GM18519 (cell line): ENCODE measurements at regions not wholly inside any gene's neighbourhood (a gene's known extent, or its start where the extent isn't known, plus 50 kb on each side); places are given as distances from the start of the nearest gene placed in this dataset.

ENCODE experiments used
- ATAC-seq: cut with Tn5 transposase; IDR thresholded peaks from one replicate; pipeline ENCODE4 v1.9.1; 2021; ENCODE audit warnings: mild to moderate bottlenecking, moderate library complexity; ENCODE audit not compliant: unreplicated experiment, low FRiP score

DNA sequence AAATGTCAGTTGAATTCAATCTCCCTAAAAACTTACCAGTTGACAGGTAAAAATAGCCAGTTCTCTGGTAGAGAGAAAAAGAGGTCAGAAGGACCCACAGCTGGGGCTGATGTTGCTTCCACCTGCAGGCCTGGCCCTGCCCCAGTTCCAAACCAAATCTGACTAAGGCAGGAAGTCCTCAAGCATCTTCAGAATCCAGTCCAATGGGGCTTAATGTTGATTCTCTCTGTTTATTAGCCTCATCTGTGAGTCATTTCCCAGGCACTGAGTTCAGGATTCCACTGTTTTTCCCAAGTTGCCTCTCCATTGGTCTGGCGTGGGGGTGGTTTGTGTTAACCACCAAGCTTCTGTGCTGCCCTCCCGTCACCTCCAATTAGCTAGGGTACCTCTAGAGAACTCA is 601.8 kb downstream of the INSC start:
- no peak for ATAC-seq

DNA sequence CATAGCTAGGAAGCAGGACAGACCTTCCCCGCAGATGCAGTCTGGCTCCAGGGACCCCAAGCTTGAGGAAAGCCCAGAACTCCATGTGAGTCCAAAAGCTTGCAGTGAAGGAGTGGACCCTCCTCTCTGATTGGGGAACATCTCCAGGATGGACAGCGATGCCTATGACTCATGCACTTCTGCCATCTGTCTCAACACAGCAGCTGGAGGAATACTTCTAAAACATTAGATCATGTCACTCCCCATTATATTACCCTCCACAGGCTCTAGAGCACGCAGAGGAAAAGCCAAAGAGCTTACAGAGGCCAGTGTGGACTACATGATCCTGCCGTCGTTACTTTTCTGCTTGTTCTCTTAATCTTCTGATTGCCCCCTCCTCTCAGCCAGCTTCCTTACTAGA is 605.7 kb downstream of the INSC start:
- no peak for ATAC-seq

- no peak for ATAC-seq
These were observed 609.2 kb downstream of the INSC start for GRCh38 chr11:15723966-15724365.

DNA sequence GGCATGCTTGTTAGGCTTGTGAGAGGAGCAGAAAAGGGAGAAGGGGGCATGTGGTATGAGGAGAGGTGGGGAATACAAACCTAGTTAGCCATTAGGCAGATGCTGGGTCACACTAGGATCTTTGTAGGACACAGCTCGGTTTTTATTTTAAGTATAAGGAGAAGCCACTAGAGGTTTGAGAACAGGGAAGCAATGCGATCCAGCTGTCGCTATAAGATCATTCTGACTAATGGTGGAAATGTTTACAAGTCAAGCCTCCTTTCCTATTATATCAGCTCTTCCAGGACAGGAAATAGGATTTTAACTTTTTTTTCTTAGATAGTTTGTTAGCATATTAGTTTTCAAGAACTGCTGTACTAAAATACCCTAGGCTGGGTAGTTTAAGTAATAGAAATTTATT is 609.9 kb downstream of the INSC start:
- no peak for ATAC-seq

DNA sequence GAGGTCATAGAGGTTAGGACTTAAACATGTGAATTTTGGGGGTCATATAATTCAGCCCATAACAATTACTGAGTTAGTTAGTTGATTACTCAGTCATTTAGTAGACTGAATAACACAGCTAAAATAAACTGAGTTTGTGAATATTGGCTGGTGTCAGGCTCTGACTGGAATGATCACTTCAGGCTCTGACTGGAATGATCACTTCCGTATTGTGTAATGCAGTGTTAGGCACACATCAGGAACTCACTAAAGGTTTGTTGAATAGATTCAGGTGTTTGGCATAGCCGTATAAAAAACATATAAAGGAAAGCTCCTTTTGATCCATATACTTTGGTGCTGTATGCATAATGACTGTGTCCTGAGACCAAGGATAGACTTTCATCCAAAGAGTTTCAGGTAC is 610.5 kb downstream of the INSC start:
- no peak for ATAC-seq

DNA sequence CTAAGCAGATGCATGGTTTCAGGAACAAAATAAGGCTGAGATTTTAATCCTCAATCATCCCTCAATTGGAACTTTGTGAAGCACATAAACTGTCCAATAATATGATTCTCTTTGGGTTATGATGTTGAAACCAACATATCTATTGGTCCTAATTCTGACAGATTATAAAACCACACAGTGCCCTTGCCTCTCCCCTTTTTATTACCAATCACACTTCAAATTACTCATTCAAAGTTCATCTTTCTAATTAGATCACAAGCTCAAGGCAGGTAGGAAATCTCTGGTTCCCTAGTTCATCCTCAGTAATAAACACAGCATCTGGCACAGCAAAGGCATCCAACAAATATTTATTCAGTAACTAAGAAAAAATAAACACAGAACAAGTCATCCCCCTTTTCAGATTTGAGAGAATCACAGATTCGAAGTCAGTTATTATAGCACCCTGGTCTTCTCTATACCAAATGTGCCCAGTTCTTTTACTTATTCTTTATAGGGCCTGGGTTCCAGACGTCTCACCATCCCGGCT is 611.6 kb downstream of the INSC start:
- no peak for ATAC-seq

DNA sequence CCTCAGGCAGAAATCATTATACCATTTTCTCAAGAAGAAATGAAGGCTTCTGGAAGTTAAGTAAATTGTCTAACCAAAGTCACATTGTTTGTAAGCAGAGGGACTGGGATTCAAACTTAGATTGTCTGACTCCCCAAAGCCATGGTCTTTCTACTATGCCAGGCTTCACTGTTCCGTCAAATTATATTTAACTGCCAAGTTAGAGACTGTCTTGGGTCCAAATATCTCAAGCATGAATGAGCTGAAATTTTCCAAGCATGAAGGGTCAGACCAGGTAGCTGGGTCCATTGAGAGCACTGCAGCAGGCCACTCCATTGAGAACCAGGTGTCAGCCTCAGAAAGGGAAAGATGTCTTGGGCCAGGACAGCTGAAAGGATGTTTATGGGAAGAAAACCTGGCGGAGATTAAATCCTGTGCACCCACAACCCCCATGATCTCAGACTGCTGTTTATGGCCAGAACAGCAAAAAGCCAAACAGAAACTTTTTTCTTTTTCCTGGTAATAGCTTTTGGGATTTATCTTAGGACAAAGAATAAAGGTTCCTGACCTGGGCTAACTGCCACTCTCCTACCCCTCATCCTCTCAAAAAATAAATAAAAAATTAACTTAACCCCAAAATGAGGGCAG is 612.3 kb downstream of the INSC start:
- no peak for ATAC-seq

DNA sequence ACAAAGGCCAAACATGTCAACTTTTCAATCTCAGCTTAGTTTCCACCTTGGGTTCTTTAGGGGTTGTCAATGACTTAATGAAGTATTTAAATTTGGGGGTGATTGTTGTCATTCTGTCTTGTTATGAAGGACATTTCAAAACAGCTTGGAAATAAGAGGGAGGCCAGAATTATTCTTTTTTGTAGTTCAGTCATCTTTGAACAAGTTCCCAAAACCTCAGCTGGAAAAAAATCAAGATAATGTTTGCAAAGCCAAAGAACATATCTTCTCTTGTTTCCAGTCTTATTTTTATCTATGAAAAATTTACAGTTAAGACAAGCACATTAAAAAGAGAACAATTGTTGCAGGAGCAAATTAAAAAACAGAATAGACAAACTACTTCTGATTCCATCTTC is 612.8 kb downstream of the INSC start:
- no peak for ATAC-seq

- ATAC-seq, result no peak
These were observed 613.5 kb downstream of the INSC start for GRCh38 chr11:15728207-15728606.

DNA sequence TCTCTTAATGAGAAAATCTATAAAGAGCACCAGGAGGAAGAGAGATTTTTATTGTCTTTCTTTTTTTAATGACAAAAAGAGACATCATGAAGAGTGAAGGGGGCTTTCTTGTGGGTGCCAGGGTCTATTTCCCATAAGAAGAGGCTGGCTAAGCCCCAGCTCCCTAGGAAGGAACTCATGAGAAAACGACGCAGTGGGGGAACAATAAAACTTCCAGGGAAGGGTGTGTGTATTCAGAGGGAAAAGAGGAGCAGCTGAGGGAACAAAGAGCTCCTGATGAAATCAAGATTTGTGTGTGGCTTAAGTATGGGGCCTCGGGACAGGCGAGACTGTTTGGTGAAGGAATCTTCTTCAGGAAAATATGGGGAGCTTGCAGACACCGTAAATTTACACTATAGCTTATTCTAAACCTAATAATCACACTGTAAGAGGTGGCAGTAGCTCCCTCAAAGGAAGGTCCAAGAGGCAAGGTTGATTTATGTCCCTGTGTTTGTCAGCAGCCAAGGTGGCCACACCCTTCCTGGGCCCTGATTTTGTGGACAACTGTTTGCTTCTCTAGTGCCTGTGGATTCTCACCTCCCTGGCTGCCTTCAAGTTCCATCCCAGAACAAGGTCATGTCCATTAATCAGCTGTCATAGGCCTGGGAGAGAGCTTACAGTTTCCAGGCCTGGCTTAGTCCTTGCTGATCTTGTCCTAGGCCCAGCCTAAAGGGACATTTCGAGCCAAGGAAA is 615.7 kb downstream of the INSC start:
- ATAC-seq, result no peak

DNA sequence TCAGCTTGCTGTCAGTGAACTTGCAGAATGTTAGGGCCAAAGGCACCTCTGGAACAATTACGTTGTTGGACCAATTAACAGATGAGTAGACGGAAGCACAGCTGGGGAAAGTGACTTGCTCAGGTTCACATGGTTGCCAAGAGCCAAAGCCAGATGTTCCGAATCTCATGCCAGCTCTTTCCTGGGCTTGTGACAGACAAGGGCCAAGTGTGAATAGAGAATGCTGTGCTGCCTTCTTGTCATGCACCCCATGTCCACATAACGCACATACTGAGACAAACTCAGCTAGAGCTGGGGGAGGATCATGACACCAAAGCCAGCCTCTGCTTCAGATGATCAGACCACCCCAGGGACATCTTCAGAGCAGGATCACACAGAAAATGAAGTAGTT is 616.3 kb downstream of the INSC start:
- ATAC-seq, result no peak

DNA sequence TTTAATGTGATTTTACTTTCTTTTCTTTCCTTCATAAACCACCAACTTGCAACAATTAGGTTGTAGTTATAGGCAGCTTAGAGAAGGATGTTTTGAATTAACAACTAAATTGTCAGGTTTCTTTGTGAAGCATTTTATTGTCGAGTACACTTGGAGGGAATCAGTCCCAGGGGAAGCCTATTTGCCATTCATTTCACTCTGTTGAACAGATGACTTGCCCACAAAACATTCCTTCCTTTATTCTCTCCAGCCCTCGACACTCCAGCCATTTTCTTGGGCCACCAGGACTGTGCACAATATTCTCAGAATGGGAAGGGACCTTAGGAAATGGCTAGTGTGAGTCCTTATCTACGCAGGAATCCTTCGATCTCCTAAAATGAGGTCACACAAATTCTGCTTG is 620.6 kb downstream of the SOX6 start:
- no peak for ATAC-seq

DNA sequence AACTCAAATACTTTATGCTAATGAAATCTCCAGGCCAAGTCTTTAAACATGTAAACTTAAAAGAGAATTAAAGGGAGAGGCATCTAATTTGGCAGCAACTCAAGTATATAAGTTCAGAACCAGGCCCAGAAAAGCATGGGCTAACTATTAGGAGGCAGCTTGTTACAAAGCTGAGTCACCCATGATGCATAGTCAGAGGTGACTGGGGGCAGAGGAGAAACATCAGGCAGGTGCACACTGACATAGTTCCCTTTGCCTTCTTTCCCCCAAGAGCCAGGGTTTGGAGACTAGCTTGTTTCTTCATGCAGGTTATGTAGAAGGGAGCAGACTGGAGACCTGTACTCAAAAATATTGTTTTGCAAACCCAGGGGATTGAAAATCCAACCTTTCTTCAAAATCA is 619.0 kb downstream of the SOX6 start:
- ATAC-seq, result no peak

DNA sequence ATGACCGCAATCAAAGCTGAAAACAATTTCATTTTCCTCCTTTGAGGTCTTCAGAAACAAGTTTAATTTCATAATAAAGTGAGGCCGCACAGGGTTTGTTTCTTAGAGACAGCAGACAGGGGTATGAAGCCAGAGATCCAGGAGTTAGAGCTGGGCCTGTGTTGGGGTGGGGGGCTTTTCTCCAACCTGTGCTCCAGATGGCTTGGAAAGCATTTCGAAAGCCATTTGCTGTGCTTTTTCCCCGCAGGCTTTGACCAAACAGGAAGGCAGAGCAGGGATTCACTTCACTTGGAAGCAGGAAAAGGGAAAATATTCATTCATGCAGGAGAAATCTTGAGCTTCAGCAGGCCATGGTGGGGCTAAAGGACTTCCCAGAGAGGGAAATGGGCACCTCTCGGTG is 617.4 kb downstream of the SOX6 start:
- no peak for ATAC-seq

GRCh38 chr11:15742626-15743519 is 613.5 kb downstream of the SOX6 start:
- ATAC-seq, result no peak

- no peak for ATAC-seq
These were observed 611.7 kb downstream of the SOX6 start for GRCh38 chr11:15744693-15745092.

DNA sequence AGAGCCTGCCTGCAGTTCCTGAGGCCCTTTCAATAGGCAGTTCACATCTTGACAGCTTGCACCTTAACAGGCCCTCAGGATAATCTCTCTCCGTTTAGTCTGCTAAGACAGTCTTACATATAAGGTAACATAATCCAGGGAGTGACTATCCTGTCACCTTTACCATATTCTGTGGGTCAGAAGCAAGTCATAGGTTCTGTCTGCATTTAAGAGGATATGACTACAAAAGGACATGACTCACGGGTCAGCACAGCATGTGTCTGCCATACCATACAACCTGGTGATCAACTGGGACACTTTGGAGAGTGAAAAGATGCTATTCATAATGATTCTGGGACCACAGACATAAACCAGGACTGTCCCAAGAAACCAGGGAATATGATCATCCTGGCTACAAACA is 611.1 kb downstream of the SOX6 start:
- ATAC-seq, result no peak

- no peak for ATAC-seq
These were observed 608.7 kb downstream of the SOX6 start for GRCh38 chr11:15747671-15748070.

- ATAC-seq, result no peak
These were observed 608.2 kb downstream of the SOX6 start for GRCh38 chr11:15748132-15748531.

GRCh38 chr11:15748741-15749140 is 607.6 kb downstream of the SOX6 start:
- ATAC-seq, result no peak
